ENCODE measurements at regions not wholly inside any gene's neighbourhood (a gene's known extent, or its start where the extent isn't known, plus 50 kb on each side); places are given as distances from the start of the nearest gene placed in this dataset.

DNA sequence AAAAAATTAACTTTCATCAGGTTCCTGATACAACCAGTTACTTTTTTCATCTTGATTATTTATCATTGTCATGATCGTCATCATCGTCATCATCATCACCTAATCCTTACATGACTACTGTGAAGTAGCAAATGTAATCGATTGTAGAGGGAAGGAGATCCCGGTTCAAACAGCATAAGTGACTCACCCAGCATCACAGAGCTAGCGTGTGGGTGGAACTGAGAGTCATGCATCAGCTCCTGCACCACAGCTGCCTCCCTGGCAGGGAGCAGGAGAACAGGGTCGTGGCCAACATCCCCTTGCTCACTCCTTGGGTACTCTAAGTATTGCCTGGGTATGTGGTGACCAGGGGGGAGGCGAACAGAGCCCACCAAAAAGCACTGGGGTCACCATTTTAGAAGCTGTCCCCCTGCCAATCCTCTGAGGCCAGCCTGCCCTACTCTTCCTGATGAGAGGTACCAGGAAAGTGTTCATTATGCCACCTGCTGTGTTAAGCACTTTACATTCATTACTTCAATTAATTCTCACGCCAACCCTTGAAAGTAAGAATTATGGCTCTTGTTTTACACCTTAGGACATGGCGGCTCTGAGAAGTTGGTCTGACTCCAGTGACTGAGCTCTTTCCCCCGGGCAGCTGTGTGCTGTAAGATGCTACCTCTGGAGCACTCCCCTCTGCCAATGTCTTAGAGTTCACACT, 425.2 kb downstream of the CD83 start:
- TF ChIP-seq, protein P1, sequence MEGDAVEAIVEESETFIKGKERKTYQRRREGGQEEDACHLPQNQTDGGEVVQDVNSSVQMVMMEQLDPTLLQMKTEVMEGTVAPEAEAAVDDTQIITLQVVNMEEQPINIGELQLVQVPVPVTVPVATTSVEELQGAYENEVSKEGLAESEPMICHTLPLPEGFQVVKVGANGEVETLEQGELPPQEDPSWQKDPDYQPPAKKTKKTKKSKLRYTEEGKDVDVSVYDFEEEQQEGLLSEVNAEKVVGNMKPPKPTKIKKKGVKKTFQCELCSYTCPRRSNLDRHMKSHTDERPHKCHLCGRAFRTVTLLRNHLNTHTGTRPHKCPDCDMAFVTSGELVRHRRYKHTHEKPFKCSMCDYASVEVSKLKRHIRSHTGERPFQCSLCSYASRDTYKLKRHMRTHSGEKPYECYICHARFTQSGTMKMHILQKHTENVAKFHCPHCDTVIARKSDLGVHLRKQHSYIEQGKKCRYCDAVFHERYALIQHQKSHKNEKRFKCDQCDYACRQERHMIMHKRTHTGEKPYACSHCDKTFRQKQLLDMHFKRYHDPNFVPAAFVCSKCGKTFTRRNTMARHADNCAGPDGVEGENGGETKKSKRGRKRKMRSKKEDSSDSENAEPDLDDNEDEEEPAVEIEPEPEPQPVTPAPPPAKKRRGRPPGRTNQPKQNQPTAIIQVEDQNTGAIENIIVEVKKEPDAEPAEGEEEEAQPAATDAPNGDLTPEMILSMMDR (conservative IDR thresholded peaks at IDR 0.05), result no peak
- peaks cover 2% of the 10 kb centered on the region for H3K9me3 Mint-ChIP-seq
- H3K27ac Mint-ChIP-seq (ENCODE audit: unreplicated experiment), result no peak overlapping the region
- peaks cover 9% of the 10 kb centered on the region for H3K4me1 Mint-ChIP-seq
- H3K4me3 Mint-ChIP-seq, result no peak overlapping the region
- H3K27me3 Mint-ChIP-seq (ENCODE audit: low read depth), result no peaks in the 10 kb centered on the region
- DNase-seq (ENCODE audit: low read depth, low spot score), result no peak
- no peaks in the 10 kb centered on the region for H3K36me3 Mint-ChIP-seq (ENCODE audit: low read depth)

DNA sequence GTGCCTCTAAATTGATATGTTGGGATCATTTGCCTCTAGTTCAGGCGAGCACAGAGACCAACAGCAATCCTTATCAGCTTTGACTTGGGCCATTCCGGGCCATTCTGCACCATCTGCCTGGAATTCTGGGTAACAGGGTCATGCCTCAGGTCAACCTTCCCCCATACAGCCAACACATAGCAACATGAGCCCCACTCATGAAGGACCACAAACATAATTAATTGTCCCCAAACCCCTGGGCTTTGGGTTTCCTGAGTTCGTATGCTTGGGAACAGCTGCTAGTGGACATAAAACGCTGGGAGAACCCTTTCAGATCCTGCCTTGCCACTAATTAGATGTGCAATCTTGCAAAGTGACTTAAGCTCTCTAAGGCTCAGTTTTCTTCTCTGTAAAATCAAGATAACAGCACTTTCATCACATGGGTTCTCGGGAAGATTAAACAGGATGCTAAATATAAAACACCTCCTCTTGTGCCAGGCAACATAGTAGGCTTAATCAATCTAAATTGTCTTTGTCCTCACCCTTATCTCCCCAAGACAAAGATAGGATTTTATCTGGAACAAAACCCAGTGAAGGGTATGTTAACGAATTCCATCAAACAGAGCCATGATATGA, 426.5 kb downstream of the CD83 start:
- Mint-ChIP-seq H3K4me1 (peaks cover 13% of the 10 kb centered on the region), H3K27ac (ENCODE audit: unreplicated experiment) (no peak overlapping the region), H3K36me3 (ENCODE audit: low read depth) (no peaks in the 10 kb centered on the region), H3K9me3 (peaks cover 2% of the 10 kb centered on the region), H3K27me3 (ENCODE audit: low read depth) (no peaks in the 10 kb centered on the region), H3K4me3 (no peak overlapping the region)
- DNase-seq (ENCODE audit: low read depth, low spot score), result no peak
- TF ChIP-seq, protein P1 (conservative IDR thresholded peaks at IDR 0.05), result no peak

DNA sequence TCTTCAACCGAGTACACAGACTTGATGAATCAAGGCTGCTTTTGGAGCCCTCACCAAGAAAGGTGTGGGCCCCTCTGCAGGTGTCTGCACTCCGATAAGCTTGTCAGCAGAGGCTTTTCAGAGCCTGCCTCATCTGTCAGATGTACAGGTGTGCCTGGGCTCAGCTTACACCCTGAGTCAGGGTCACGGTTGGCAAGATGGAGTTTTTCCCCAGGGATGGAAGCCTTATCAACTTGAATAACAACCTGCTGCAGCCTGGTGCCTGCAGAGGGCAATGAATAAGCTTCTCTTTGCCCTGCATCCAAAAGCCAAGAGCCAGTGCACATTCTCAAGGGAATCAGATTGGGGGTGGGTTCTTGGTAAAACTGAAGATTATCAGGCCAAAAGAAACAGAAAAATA, 427.1 kb downstream of the CD83 start:
- Mint-ChIP-seq H3K4me1 (peaks cover 19% of the 10 kb centered on the region), H3K27ac (ENCODE audit: unreplicated experiment) (no peak overlapping the region), H3K36me3 (ENCODE audit: low read depth) (no peaks in the 10 kb centered on the region), H3K9me3 (no peaks in the 10 kb centered on the region), H3K4me3 (no peak overlapping the region), H3K27me3 (ENCODE audit: low read depth) (no peaks in the 10 kb centered on the region)
- DNase-seq (ENCODE audit: low read depth, low spot score), result no peak
- TF ChIP-seq, protein P1 (conservative IDR thresholded peaks at IDR 0.05), result no peak

DNA sequence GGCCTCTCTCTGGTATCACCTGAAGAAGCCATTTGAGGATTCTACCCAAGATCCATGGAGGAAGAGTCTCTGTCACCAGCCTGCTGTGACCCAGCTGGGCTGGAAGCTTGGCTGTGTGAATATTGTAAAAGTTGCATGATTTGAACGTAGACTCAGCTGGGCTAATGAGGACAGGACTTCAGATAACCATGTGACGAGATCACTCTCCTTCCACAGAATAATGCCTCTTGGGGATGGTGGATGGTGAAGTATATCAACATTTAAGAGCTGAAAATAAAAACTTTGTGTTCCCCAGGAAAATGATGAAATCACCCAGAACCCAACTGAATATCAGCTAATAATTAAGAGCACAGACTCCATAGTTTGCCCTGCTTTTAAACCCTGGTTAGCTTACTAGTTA, 427.9 kb downstream of the CD83 start:
- H3K4me3 Mint-ChIP-seq, result no peak overlapping the region
- H3K4me1 Mint-ChIP-seq, result peaks cover 22% of the 10 kb centered on the region
- DNase-seq (ENCODE audit: low read depth, low spot score), result no peak
- no peaks in the 10 kb centered on the region for H3K27me3 Mint-ChIP-seq (ENCODE audit: low read depth)
- no peak overlapping the region for H3K27ac Mint-ChIP-seq (ENCODE audit: unreplicated experiment)
- TF ChIP-seq, protein P1 (conservative IDR thresholded peaks at IDR 0.05), result no peak
- no peaks in the 10 kb centered on the region for H3K9me3 Mint-ChIP-seq
- H3K36me3 Mint-ChIP-seq (ENCODE audit: low read depth), result no peaks in the 10 kb centered on the region

DNA sequence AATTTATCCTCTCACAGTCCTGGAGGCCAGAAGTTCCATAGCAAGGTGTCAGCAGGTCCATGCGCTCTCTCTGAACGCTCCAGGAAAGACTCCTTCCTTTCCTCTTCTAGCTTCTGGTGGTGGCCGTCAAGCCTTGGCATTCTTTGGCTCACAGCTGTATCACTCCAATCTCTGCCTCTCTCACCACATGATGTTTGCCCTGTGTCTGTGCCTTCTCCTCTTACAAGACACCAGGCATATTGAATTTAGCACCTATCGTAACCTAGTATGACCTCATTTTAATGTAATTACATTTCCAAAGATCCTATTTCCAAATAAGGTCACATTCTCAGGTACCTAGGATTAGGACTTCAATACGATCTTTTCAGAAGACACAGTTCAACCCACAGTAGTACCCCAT, 428.5 kb downstream of the CD83 start:
- no peak for DNase-seq (ENCODE audit: low read depth, low spot score)
- Mint-ChIP-seq H3K4me1 (peaks cover 17% of the 10 kb centered on the region), H3K4me3 (no peak overlapping the region)

More for the DNA sequence above, 428.5 kb downstream of the CD83 start:
- TF ChIP-seq, protein P1 (conservative IDR thresholded peaks at IDR 0.05), result no peak
- Mint-ChIP-seq H3K36me3 (ENCODE audit: low read depth) (no peaks in the 10 kb centered on the region), H3K27ac (ENCODE audit: unreplicated experiment) (no peak overlapping the region), H3K9me3 (no peaks in the 10 kb centered on the region), H3K27me3 (ENCODE audit: low read depth) (no peaks in the 10 kb centered on the region)
